Stimulated activated naive CD8-positive, alpha-beta T cell treated with anti-CD3 and anti-CD28 coated beads, Interleukin-15, Interleukin-2, amounts not matched to agents 100 U/mL and 50 U/mL, for 24 hours (primary cell): ENCODE measurements at regions not wholly inside any gene's neighbourhood (a gene's known extent, or its start where the extent isn't known, plus 50 kb on each side); places are given as distances from the start of the nearest gene placed in this dataset.
"Not testable (repeated sequence)": the region's sequence is repeated elsewhere in the genome, so short reads cannot be mapped to it uniquely, and the experiment has no call there.

Source experiments
- ATAC-seq: fragments of 150-1000 bp; cut with Tn5 transposase; one replicate; pipeline ENCODE4 v1.10.0; 2021
- DNase-seq: peaks from one replicate; pipeline ENCODE4 v3.0.0; 2021

DNA sequence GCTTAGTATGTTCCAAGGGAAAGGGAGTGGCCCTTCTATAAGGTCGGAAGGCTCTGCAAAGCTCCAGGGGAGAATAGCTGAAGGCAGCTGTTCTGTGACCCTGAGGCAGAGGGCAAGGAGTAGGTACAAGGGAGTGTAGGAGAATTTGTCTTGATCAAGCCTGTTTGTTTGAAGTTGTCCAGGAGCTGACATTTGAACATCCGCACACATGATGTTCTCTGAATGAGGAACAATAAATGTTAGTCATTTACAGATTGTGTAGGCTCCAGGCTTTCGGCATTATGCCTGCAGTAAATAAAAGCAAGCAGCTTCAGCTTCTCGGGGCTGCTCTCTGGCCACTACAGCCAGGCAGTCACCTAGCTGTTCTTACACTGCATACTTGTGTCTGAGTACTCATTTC is 52.7 kb downstream of the CTAGE6 start:
- ATAC-seq, DNase-seq: not testable (repeated sequence)

DNA sequence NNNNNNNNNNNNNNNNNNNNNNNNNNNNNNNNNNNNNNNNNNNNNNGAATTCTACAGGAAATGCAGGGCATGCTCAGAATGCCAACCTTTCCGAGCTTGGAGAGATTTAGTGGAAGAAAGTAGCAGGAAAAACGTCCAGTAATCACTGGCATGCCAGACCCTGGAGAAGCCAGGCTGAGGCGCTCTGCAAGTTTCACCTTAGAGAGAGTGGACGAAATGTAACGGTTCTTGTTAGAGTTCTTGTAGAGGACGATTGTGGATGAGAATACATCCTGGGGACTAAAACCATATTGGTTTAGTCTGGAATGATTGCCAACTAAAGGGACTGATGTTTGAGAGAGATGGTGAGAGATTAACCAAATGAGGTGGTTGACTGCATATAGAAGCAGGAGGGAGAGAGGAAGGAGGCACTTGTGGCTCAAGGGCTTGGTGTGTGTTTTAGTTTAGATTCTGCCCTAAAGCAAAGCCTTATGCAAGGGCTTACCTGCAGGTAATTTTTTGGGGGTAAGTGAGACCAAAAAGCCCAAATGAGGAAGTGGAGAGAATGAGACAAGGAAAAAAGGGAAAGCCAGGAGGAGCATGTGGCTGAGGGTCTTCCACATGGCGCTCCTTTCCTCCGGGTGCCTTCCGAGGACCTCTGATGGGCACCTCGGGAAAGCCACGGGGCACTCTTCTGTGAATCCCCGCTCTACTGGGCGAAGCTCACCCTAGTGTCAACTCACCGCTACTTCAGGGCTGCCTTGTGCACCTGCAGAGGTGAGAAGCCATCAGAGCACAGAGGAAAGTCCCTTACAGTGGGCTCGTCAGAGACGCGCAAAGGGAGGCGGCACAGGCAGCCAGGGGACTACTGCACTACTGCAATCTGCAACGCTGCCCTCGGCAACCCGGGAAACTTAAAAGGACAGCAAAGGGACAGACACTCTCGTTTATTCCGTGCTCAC is 56.5 kb downstream of the CTAGE6 start:
- ATAC-seq: peak; percentile 98
- DNase-seq: not testable (repeated sequence)
